Fibroblast of peridontal ligament (primary cell): ENCODE measurements at regions not wholly inside any gene's neighbourhood (a gene's known extent, or its start where the extent isn't known, plus 50 kb on each side); places are given as distances from the start of the nearest gene placed in this dataset.

ENCODE experiments used
- DNase-seq: peaks from one replicate; pipeline ENCODE4 v3.0.0-alpha.2; 2010; ENCODE audit errors: extremely low read depth

GRCh38 chr5:156134216-156134615 lies 192.7 kb upstream of the SGCD start:
- no peak for DNase-seq

GRCh38 chr5:156135531-156135930 lies 191.4 kb upstream of the SGCD start:
- no peak for DNase-seq

DNA sequence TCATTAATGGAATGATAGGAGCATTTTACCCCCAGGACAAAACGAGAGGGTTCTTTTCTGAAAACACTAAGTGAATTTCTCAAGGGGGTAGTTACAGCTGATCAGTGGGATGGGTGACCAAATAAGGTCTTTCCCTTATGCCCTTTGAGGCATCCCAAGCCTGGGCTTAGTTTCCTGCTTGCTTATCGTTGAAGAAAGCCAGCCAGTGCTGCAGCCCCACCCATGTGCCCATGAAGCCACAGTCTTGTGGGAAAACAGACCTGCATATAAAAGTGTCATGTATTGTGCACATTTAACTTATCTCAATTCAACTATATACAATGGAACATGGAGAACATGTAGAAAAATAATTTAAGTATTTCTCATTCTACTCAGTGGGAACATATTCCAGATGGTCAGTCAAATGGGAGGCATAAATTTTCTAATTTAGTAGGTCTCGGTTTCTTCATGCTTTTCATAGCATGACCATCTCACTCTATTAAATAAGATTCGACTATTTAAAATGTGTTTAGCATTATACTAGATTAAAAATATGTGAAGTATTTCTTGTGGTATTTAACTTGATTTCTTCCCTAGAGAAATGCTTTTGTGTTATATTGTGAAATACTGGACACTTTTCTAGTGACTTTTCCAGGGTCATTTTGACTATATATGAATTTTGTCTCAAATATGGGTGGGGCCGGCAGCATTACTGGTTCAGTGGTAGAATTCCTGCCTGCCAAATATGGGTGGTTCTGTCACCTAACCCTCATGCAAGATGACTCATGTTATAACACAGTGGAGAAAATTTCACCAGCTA lies 189.7 kb upstream of the SGCD start:
- peak; percentile 40 for DNase-seq

- DNase-seq, result no peak
Observed at GRCh38 chr5:156142867-156143266, 184.1 kb upstream of the SGCD start.

DNA sequence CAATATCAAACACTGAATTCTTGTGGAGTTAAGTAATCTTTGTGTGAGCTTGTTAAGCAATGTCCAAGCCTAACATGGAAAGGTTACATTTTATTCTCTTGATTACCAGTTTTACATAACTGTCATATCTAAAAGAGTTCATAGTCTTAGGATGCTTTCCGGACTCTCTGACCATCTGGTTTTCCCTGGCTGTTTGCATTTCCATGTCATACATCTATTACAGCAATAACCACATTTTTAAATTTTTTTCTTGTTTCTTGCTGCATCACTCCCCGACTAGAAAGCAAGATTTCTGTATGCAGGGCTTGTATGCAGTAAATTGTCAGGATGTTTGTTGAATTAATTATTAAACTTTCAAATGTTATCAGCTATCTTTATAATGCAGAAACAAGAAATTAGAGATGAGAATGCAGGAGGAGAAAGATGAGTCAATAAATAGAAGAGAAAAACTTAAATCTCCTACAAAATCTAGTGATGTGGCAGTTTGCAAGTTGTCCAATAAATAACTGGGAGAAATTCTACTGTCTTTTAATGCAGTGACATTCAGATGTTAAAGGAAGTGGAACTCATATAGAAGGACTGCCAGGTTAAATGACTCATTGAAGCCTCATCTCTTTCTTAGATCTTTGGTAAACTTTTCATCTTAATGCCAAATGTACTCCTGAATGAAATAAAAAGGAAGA lies 179.6 kb upstream of the SGCD start:
- DNase-seq, result peak; percentile 78

- DNase-seq, result peak; percentile 8
Observed at GRCh38 chr5:156147944-156148285, 179.0 kb upstream of the SGCD start.

GRCh38 chr5:156148301-156148700 lies 178.7 kb upstream of the SGCD start:
- DNase-seq, result peak; percentile 53

DNA sequence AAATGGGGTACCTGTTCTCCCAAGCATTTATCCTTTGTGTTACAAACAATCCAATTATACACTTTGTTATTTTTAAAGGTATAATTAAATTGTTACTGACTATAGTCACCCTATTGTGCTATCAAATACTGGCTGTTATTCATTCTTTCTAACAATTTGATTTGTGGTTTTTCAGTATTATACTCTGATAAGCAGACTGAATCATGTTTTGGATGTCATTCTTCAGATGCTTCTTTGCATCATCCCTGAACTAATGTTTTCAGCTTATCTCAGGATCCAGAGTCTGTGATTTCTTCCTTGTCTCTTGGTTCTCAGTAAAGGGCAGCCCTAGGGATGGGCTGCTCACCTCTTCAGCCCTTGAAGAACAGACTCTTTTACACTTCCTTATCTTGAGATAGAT lies 177.8 kb upstream of the SGCD start:
- DNase-seq, result peak; percentile 5

DNA sequence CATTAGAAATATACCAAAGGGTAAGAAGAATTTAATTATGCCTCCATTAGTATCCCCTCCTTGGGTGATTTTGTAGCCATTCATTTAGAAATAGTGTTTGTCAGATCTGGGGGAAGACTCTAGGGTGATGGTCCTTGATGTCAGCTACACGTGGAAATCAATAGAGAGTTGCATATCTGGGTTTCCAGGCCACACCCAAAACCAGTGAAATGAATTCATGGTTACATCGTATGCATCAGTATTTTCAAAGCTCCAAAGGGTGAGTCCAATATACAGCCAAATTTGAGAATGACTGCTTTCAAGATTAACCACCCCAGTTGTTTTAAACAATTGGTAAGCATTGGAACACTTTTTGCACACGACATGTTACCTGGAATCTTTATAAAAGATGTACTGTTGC lies 173.4 kb upstream of the SGCD start:
- no peak for DNase-seq

- DNase-seq, result no peak
Observed at GRCh38 chr5:156154757-156155156, 172.2 kb upstream of the SGCD start.

DNA sequence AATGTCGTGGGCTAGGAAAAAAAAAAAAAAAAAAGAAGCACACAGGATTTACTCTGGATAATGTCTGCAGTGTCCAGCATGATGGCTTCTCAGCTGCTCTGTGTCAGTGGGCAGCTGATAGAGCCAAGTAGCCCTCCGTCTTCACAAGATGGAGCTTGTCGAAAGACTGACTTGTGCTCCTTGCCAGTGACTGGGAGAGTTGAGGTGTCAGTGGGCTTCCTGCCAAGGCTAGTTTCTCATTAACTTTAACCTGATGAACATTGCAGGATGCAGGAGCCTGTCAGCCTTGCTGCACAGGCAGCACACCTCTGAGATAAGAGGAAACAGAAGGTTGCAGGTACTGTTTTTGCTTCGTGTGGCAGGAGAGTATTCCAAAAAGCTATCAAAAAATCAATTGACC lies 171.4 kb upstream of the SGCD start:
- DNase-seq, result no peak

DNA sequence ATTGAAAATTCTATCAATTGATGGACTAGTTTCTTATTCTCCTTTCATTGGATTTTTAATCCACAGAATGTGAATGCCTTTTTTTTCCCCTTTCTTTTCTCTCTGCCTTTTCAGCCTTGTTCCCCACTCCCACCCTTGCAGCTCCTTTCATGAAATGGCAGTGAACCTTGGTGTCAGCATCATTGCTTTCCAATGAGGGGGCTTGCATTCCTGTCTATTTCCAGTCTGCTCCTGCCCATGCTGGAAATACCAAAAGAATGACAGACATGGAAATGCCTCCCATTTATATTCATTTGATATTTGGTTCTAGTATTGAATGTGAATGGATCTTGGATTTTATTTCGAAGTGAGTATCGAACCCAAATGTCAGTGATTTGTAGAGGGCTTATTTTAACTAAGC lies 162.7 kb upstream of the SGCD start:
- DNase-seq, result no peak

GRCh38 chr5:156169495-156169894 lies 157.5 kb upstream of the SGCD start:
- no peak for DNase-seq

- DNase-seq, result no peak
Observed at GRCh38 chr5:156170351-156170961, 156.5 kb upstream of the SGCD start.

DNA sequence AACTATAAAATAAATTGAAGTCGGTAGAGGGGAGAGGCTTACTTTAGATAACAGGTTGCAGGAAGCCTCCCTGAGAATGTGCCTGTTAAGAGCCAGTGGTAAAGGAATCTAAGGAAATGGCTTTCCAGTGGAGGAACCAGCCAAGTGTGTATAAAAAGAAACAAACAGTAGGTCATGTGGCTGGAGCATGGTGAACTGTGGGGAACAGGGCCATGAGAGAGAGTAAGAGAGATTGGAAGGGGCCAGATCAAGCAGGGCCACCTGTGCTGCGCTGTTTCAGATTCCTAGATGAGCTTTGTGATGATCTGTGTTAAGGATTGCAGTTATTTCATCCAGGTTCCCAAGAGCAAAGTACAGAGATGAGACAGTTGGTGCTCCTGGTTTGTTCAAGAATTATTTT lies 152.7 kb upstream of the SGCD start:
- DNase-seq, result no peak

DNA sequence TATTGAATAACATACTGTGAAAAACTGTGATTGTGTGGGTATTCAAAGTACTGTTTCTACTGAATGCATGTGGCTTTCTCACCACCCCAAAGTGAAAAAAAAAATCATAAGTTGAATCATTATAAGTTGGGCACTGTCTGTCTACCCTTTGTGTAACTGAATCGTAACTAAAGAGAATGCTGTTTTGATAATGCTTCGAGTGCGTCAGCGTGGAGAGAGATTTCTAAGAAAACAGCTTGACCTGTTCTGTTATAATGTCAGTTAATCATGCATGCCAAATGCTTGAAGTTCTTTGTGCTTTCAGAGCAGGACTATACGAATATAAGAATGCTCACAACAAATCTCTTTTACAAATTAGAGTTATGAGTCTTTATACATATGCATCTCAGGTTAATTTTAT lies 148.8 kb upstream of the SGCD start:
- DNase-seq, result no peak

DNA sequence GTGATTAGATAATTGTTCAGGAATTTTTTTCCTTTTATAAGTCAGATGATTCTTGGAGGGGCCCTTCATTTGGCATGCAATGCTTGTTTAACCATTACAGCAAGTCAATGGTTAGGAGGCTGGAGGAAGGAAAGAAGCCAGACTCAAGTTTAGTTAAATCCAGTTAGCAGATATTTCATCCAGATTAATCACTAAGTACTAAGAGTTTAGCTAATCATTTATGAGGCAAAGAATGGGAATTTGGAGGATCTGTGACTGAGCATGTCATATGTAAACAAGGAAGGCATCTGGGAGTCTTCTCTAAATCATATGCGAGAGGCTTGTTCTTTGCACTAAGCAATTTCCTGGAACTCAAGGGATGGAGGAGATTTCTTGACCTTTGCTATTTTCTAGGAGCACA lies 145.3 kb upstream of the SGCD start:
- no peak for DNase-seq

- peak; percentile 6 for DNase-seq
Observed at GRCh38 chr5:156182174-156182967, 144.6 kb upstream of the SGCD start.

DNA sequence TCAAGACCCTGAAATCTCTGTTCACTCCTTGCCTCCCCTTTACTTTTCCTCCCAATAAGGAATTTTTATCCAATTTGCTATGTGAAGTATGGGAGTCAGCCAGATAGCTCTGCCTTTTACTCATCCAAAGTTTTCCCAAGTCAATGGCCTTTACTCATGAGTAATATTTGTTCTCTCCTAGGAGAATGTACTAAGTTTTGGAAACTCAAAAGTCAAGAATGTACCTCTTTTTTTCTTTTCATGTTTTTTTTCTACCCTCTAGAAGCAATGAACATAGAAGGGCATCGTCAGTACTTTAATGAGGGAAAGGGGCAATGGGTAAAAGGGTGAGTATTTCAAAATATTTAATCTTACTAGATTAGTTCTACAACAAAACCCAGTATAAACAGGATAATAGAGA lies 140.2 kb upstream of the SGCD start:
- DNase-seq, result peak; percentile 45

DNA sequence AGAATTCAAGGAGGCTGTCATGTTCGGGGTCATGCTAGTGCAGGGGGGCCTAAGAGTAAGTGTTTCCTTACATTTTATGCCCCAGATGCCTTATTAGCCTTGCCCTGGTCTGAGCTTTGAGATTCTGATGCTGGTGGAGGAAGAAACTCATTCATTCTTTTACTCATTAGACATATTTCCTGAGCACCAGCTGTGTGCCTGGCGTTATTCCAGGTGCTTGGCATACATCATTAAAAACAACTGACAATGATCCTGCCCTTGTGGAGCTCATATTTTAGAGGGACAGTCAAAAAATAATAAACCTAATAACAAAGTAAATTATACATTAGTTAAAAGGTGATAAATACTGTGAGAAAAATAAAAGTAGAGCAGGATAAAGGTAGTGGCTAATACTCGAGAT lies 138.9 kb upstream of the SGCD start:
- peak; percentile 17 for DNase-seq

- DNase-seq, result no peak
Observed at GRCh38 chr5:156189628-156190027, 137.3 kb upstream of the SGCD start.

DNA sequence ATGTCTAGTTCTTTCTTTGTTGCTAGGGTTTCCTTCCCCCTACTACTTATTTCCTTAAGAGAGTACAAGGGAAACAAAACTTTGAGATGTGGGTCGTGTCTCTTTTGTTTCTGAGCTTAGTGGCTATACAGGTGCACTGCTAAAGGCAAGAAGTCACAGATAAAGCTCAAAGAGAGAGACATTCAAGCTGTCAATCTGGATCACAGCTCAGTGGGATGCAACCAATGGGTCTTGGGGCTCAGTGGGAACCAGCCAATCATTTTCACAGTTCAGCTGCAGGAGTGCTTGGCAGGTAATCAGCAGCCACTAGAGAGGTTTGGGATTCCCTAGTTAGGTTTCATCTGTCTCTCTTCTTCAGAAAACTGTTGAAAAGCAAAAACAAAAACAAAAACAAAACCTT lies 135.4 kb upstream of the SGCD start:
- no peak for DNase-seq
